GM21576 (cell line): ENCODE measurements at regions not wholly inside any gene's neighbourhood (a gene's known extent, or its start where the extent isn't known, plus 50 kb on each side); places are given as distances from the start of the nearest gene placed in this dataset.
"Not testable (repeated sequence)": the region's sequence is repeated elsewhere in the genome, so short reads cannot be mapped to it uniquely, and the experiment has no call there.

Experiments
- ATAC-seq: cut with Tn5 transposase; IDR thresholded peaks from one replicate; pipeline ENCODE4 v1.9.1; 2021; ENCODE audit warnings: mild to moderate bottlenecking, moderate library complexity; ENCODE audit not compliant: unreplicated experiment

- ATAC-seq, result no peak
These were observed 95.2 kb upstream of the HMGA2 start for GRCh38 chr12:65728848-65729793.

DNA sequence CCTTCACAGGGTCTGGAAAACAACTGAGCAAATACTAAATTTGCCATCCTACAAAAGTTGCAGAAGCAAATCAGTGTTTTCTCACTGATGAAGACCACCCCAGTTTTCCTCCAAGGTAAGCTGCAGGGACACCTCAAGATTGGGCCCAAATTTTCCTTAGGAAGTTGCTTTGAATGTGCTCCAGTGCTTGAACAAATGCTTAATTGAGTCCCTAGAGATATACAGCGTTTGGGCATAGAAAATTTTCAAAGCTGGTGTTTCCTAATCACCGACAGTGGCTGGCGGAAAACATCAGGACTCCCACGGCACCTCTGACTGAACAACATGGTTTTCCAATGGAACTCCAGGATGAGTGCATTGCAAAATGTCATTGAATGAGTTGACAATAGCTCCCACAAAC is 92.5 kb upstream of the HMGA2 start:
- ATAC-seq, result no peak

- not testable (repeated sequence) for ATAC-seq
These were observed 90.6 kb upstream of the HMGA2 start for GRCh38 chr12:65733643-65734042.

GRCh38 chr12:65734226-65734625 is 90.1 kb upstream of the HMGA2 start:
- ATAC-seq, result no peak

DNA sequence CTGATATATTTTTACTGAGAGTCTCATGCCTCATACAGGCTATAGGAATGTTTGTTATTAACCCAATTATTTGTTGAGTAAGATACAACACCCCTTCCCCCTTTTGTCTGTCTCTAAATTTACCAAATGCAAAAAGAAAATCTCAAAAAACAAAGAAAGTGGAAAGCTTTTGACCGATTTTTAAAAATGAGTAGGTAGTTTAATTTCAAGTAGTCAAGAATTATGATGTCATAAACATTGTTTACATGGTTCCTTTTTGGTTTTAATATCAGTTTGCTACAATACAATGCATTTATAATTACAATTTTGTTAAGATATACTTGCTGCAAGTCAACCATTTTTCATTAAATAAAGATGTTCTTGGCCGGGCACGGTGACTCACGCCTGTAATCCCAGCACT is 84.7 kb upstream of the HMGA2 start:
- no peak for ATAC-seq

DNA sequence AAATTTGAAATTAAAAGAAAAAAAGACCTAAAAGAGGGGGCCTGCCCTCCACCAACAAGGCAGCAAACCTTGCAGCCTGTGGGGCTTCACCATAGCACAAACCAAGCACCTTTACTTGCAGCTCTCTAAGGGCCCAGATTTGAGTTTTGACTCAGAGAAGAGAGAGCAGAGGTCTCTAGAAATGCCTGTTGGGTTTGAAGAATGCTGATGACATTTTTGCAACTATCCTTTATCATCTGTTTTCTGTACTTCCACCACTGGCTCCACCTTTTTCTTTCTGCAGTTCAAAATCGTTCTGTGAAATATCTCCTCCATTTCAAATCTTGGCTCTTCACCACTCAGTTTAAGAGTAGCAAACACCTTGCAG is 83.8 kb upstream of the HMGA2 start:
- ATAC-seq, result no peak

DNA sequence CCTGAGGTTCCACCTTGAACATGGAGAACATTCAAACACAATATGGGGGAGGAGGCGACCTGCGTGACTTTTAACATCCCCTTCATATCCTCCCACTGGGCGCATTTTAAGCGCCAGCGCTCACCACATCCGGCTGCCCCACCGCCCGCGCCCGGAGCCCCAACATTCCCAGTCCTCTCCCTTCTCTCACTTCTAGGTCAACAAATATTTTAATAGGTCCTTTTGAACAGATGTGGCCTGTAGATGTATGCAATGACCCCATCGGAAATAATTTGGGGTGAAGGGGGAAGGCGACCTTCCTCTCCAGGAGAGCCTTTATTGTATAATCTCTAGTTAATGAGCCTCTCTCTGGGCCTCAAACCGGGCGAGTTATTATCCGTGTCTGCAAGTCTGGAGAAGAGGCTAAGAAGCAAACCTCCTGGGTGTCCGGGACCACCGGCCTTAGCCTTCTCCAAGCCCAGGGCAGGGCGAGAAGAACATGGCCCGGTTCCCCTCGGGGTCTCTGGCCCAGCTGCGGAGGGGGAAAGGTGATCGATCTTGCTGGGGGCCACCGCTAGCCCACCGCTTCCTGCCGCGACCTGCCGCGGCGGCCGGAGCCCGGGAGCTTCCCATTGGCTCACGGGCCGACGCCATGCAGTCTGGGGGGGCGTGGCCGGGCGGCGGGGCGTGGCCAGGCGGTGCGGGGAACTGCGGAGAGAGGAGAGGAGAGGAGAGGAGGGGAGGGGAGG is 83.2 kb upstream of the HMGA2 start:
- ATAC-seq, result peak; percentile 66

DNA sequence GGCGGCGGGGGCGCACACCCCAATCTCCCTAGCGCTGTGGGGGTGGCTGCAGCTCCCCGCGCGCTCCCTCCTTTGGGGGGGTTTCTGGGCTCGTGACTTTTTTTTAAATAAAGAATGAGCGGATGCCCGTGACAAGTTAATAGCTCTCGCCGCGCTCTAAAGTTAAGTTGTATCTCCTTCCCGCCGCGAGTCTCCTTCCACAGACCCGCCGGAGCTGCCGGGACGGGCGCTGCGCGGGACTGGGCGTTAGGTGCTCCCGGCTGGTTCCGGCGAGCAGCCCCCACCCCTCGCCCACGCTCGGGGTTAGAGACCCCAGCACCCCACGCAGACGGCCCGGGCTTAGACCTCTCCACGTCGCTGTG is 82.6 kb upstream of the HMGA2 start:
- no peak for ATAC-seq

GRCh38 chr12:65742018-65743010 is 82.0 kb upstream of the HMGA2 start:
- ATAC-seq, result no peak

- ATAC-seq, result not testable (repeated sequence)
These were observed 79.9 kb upstream of the HMGA2 start for GRCh38 chr12:65744236-65744840.

- ATAC-seq, result no peak
These were observed 76.9 kb upstream of the HMGA2 start for GRCh38 chr12:65747338-65747737.

- no peak for ATAC-seq
These were observed 76.0 kb upstream of the HMGA2 start for GRCh38 chr12:65748332-65748731.

- no peak for ATAC-seq
These were observed 70.0 kb upstream of the HMGA2 start for GRCh38 chr12:65754290-65754689.

DNA sequence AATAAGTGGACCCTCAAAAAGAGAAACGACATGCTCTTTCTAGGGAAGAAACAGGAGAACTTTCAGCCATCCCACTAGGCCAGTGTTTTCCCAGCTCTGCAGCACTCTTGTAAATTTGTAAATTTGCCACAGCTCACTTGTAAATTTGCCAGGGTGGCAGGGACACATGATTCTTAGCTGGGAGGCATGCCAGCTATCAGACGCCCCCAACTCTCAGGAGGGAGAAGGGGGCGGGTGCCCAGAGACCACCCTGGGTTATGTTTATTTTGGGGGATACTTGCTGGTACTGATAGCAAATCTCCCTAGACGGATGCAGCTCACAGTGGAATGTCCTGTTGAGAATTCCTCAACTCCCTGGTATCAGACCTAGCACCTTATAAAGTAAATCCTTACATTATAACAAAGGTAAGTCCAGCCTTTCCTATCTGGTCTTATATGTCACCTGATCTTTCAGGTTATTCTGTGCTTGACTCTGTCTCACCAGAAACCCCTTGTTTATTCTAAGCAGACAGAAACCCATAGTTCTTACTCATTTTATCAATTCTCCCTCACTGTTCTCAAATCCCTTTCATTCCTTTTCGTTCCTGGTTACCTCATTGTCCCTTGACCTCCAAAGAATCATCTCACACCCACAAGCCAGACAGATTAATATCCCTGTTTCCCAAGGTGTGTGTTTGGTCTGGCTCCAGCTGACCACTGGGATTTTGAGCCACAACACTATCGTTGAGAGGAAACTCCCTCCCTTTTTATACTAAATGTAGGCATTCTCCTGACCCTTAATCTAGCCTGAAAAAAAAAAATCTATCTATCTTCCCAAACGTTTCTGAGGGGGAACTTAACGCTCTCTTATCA is 69.3 kb upstream of the HMGA2 start:
- no peak for ATAC-seq

DNA sequence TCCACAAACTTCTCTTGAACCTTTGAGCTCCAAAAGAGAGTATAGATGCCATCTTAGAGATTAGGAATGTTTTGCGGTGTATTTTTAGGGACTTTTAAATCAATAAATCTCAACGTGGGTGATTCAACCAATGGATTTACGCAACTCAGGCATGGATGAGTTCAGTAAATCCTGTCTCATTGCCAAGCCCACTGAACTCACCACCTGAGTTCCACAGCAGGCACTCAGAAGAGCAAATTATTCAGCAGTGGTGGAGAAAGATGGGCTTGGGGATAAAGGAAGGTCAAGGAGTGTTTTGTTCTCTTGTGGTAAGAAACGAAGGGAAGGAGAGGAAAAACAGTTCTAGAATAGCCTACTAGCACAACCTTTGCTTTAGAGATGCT is 68.7 kb upstream of the HMGA2 start:
- no peak for ATAC-seq

- ATAC-seq, result no peak
These were observed 68.0 kb upstream of the HMGA2 start for GRCh38 chr12:65756267-65756666.

DNA sequence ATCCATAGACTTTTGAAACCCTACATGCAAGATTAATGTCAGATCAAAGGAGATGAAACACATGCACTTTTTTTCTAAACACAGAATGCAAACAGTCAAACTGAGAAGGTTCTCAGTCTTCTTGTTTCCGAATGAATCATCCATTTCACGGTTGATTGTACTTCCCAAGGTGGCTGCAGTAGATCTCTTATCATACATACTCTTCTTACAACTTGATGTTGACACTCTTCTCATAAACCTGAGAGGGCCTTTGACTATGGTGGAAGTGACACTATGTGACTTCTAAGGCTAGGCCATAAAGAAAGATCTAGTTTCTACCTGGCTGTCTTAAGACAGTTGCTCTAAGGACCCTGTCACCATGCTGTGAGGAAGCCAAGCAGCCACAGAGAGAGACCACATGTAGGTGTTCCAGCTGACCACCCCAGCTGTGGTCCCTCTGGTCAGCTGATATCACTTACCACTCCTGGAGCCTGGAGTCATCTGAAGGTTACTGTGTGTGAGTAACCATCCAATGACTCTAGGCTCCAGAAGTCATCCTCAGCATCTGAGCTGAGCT is 67.2 kb upstream of the HMGA2 start:
- ATAC-seq, result peak; percentile 94

- ATAC-seq, result no peak
These were observed 65.9 kb upstream of the HMGA2 start for GRCh38 chr12:65758401-65758800.

DNA sequence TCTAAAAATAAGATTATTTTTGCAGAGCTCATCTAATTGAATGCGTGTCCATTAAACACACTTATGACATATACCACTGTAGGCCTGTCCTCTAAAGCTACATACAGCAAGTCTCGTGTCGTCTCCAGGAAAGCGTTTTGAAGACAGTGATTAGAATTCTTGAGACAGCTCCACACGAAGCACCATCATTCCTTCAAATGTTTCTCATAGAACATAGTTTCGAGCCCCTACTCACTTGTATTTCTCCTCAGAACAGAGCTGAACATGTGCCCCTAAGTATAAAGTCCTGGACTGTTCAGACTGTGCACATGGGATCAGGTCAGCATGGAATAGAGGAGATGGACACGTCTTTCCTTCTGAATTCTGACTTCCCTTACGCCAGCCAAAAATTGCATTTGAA is 64.5 kb upstream of the HMGA2 start:
- ATAC-seq, result no peak
